ENCODE measurements at regions not wholly inside any gene's neighbourhood (a gene's known extent, or its start where the extent isn't known, plus 50 kb on each side); places are given as distances from the start of the nearest gene placed in this dataset.

GRCh38 chr13:50699874-50700663 is 143.4 kb downstream of the DLEU7 start:
- no peak for FAIRE-seq

- no peak for FAIRE-seq
Measured at GRCh38 chr13:50700664-50701305, 142.7 kb downstream of the DLEU7 start.

DNA sequence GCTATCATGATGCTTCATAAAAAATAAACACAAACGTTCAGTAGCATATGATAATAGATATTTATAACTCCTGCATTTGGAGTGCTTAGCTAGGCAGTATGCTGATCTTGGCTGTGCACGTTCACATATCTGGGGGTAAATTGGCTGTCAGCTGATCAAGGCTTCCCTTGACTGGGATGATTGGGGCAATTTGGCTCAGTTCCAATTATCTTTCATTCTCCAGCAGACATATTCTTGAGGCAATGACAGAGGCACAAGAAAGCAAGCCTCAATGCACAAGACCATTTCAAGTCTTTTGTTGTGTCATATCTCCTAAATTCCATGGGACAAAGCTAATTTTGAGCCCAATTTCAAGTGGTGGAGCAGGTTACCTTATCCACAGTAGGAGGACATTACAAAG is 142.0 kb downstream of the DLEU7 start:
- no peak for FAIRE-seq

- FAIRE-seq: no peak
Measured at GRCh38 chr13:50706505-50706904, 137.0 kb downstream of the DLEU7 start.

DNA sequence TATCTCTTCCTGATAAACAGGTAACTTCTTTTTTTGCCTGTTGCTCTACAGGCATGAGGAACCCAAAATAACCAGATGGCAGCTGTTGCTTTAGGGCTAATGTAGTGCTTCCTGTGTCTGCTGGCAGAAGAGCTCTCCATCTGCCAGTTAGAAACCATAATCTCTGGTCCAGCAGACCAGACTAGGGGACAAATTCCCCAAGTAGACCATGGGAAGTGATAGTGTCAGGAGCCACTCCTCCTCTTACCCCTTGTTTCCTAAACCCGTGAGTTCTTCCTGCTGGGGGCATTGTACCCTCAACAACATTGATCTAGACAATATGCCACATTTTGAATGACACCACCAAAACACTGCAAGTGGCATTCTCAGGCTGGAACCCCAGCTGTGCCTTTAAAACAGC is 135.9 kb downstream of the DLEU7 start:
- FAIRE-seq: no peak

- FAIRE-seq: no peak
Measured at GRCh38 chr13:50708461-50708860, 135.0 kb downstream of the DLEU7 start.

DNA sequence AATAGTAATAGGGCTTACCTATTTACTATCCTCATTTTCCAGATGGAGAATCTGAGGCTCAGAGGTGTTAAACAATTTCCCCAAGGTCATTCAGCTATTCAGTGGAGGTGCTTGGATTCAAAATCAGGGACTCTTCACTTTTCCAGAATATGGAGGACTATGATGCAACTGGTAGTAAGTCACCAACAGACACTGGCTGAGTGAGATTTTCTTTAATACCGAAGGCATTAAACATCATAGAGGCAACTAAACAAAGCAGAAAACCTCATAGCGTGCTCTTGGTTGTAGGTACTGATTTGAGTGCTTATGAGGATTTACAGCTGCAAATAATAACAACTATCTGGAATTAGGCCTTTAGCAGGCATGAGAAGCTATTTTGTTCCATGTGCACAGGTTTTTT is 134.4 kb downstream of the DLEU7 start:
- FAIRE-seq: no peak

DNA sequence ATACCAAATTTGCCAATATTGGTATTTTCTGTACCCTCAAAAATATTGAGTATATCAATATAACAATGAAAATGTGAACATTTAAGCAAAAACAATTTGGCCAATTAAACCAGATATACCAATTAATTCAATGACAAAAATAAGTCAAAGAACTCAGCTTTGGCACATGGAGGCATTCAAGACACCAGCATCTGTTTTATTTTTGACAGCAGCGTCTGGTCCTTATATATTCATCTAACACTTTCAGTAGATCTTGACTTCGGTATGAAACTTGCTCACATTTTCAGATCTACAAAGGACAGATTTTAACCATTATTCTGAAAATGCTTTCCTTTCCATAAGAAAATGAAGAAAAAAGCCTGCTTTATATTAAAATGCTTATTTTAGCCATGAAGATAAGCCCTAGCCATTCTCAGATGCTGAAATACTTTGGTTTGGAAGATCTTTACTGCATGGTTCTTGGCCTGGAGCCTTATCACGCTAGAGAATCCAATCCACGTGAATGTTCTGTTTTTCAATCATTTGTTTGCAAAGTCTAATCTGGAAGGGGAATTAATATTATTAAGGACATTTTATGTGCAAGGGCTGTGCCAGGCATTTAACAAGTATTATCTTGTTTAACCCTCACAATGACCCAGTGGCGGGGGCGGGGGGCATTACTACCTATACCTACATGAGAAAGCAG is 132.2 kb downstream of the DLEU7 start:
- no peak for FAIRE-seq

GRCh38 chr13:50711996-50712395 is 131.5 kb downstream of the DLEU7 start:
- no peak for FAIRE-seq

- no peak for FAIRE-seq
Measured at GRCh38 chr13:50712456-50712855, 131.0 kb downstream of the DLEU7 start.

DNA sequence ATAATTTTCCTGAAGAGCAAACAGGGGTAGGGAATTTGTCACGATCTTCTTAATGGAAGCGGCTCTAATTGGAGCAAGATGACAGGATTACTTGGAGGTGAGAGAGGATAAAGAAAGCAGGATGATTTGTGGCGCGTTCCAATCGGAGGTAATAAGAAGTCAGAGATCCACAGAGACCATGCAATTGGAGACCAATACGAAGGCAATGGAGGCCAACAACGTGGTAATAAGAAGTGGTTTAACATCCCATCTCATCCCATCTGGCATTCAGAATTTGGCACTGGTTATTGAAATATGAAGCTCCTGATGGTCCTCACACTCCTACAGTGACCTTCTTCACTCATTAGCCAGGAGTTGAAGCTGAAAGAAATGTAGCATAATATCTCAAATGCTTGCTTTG is 130.6 kb downstream of the DLEU7 start:
- FAIRE-seq: no peak

GRCh38 chr13:50713523-50714248 is 129.8 kb downstream of the DLEU7 start:
- FAIRE-seq: no peak

- FAIRE-seq: no peak
Measured at GRCh38 chr13:50714891-50715290, 128.6 kb downstream of the DLEU7 start.

- no peak for FAIRE-seq
Measured at GRCh38 chr13:50715402-50716146, 127.9 kb downstream of the DLEU7 start.

GRCh38 chr13:50720861-50721671 is 122.4 kb downstream of the DLEU7 start:
- FAIRE-seq: no peak

DNA sequence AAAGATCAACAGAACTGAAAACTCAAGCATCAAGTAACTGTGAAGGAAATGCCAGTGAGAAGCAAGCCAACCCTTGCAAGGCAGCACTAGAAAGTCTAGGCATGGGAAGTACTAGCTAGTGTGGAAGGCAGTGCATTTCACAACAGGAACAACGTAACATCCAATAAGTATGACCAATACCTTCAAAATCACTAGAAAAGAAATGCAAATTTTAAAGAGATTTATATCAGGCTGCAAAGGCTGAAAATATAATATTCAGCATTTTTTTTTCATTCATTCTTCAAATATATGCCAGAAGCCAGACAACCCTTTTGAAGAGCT is 121.9 kb downstream of the DLEU7 start:
- FAIRE-seq: no peak

- peak; percentile 28 for FAIRE-seq
Measured at GRCh38 chr13:50722440-50723125, 120.9 kb downstream of the DLEU7 start.

DNA sequence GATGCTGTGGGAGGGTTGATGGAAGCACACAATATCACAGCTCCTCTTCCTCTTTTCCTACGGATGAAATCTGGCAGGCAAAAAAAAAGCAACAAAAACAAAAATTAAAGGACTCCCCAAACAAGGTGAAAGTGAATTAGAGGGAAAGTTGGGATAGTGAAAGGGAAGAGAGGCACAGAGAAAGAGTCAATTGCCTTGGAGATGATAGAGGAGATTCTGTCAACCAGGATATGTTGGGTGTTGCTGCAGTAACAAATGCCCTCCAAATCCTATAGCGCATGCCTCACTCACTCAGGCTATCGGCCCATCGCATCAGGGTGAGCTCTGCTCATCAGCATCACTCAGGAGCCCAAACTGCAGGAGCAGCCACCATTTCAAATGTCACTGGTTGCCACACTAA is 119.1 kb downstream of the DLEU7 start:
- no peak for FAIRE-seq

DNA sequence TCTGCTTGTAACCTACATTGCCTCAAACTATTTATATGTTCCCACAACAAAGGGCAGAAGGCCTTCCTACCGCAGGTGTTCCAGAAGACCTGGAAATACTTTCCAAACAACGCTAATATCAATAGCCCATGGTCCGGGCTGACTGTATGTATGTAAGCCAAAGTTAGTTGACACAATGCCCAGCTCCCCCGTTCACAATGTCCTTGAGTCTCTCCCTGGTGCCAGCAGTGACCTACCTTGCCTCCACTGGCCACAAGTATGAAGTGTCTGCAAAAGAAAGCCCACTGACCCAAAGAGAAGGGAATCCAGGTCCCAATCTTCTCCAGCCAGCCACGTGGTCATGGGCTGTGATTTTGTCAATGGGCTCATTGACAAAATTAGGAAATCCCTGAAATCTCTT is 118.6 kb downstream of the DLEU7 start:
- no peak for FAIRE-seq

GRCh38 chr13:50726164-50726563 is 117.3 kb downstream of the DLEU7 start:
- no peak for FAIRE-seq

DNA sequence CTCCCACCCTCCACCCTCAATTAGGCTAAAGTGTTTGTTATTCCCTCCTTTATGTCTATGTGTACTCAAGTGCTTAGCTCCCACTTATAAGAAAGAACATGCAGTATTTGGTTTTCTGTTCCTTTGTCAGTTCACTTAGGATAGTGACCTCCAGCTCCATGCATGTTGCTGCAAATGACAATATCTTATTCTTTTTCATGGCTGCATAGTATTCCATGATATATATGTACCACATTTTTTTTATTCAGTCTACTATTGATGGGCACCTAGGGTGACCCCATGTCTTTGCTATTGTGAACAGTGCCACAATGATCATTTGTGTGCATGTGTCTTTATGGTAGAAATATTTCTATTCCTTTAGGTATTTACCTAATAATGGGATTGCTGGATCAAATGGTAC is 114.3 kb downstream of the DLEU7 start:
- FAIRE-seq: no peak
